ENCODE measurements at regions not wholly inside any gene's neighbourhood (a gene's known extent, or its start where the extent isn't known, plus 50 kb on each side); places are given as distances from the start of the nearest gene placed in this dataset.

GRCh38 chr18:53601344-53601743, 623.1 kb downstream of the MBD2 start:
- Histone ChIP-seq H3K4me1 (no peaks in the 10 kb centered on the region), H3K9me3 (no peaks in the 10 kb centered on the region), H3K27me3 (no peaks in the 10 kb centered on the region), H3K27ac (no peak overlapping the region), H3K36me3 (no peaks in the 10 kb centered on the region), H3K4me3 (no peak overlapping the region)
- intact Hi-C loops (cut with DNase I): loop anchor here in 1 of 10 donors (10.0 kb wide), 1 partner anchor 63 kb away; no protein-coding TSS in a partner anchor
- WGBS, 2 donors: 76 to 86% methylated on average over 3 of the region's 3 CpGs
- ATAC-seq (no peak), DNase-seq (no peak)
- TF ChIP-seq CTCF (IDR thresholded peaks at IDR 0.05): no peak

- Histone ChIP-seq H3K4me3 (no peak overlapping the region), H3K27me3 (no peaks in the 10 kb centered on the region), H3K4me1 (no peaks in the 10 kb centered on the region), H3K36me3 (no peaks in the 10 kb centered on the region), H3K9me3 (peaks cover 0 to 6% (median 0%) of the 10 kb centered on the region in 11 donors), H3K27ac (no peak overlapping the region)
- TF ChIP-seq CTCF (IDR thresholded peaks at IDR 0.05): no peak
- 66% methylated on average over 4 of the region's 4 CpGs for WGBS, 2 donors
- intact Hi-C loops (cut with DNase I): no loop called here
- ATAC-seq: no peak
- no peak for DNase-seq
Observed at GRCh38 chr18:53586923-53587322, 637.5 kb downstream of the MBD2 start.
